ENCODE measurements at regions not wholly inside any gene's neighbourhood (a gene's known extent, or its start where the extent isn't known, plus 50 kb on each side); places are given as distances from the start of the nearest gene placed in this dataset.

DNA sequence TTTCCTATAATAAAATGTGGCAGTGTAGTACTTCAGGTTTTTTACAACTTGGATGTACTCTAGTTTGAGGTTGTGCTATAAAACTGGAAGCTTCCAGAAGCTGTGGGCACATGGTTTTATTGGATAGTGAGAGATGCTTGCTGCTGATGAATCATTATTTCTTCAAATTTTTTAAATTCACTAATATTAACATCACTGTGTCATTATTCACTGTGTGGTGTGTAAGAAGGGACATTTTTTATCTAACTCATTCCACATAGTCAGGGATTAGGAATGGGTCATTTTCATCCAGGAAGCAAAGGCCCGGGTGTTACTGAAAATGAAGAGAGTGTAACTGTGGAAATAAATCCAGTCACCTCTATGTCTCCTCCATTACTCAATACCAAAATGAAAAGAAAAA is 421.0 kb downstream of the TENT5A start:
- TF ChIP-seq CTCF (IDR thresholded peaks at IDR 0.05), result no peak

DNA sequence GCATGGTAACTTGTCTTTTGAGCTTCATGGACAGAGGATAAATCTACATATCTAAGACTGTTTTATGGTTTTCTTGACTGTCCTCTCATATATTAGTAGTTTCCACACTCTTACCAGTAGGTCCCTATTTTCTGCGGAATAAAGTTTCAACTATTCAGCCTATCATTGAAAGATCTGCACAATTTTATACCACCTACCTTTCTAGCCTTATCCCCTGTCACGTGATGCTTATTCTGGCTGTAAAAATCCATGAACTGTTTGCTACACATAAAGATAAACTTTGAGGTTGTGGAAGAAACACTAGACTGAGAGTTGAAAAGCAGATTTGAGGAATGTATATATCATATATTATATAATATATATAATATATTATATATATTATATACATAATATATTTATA is 423.8 kb downstream of the TENT5A start:
- TF ChIP-seq CTCF (IDR thresholded peaks at IDR 0.05), result no peak

- TF ChIP-seq CTCF (IDR thresholded peaks at IDR 0.05), result no peak
These were observed 425.5 kb downstream of the TENT5A start for GRCh38 chr6:81326881-81327561.

- TF ChIP-seq CTCF (IDR thresholded peaks at IDR 0.05), result no peak
These were observed 442.7 kb downstream of the TENT5A start for GRCh38 chr6:81309811-81310210.

- no peak for TF ChIP-seq CTCF (IDR thresholded peaks at IDR 0.05)
These were observed 443.8 kb downstream of the TENT5A start for GRCh38 chr6:81308577-81309279.

DNA sequence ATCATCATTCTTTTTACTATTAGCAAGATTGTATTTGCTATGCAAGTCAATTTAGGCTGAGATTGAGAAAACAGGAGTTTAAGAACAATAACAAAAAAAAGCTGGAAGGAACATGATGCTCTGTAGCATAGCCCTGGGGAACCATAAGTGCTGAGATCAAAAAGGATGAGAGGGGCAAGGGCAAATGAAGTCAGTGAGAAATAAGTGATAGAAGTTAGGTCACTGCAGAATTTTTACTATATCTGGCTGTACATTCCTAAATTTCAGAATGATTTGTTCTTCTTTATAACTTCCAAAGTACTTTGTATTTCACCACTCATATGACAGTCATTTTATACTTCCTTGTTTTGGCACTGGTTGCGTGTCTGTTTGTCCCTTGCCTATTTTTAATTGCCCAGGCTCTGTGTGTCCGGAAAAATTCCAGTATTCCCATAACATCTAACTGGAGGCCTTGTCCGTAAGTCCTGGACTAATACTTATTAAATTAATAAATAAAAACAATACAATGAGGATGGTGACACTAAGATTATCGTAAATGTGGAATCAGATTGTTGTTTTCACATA is 444.7 kb downstream of the TENT5A start:
- no peak for TF ChIP-seq CTCF (IDR thresholded peaks at IDR 0.05)

DNA sequence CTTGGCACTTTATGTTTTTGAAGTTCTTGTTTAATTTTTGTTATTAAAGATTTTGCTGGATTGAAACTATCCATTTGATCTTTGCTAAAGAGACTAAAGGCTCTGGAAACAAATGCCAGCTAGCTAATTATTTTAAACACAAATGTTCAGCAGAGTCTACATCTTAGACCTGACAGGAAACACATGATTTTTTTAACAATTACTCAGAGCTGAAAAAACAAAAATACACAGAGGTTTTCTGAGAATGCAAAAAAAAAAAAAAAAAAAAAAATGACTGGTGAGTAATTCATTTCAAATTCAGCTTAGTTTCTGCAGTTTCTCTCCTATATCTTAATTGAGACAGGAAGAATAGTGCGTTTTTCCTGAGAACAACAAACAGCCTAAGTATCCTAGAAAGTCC is 448.0 kb downstream of the TENT5A start:
- TF ChIP-seq CTCF (IDR thresholded peaks at IDR 0.05), result no peak
